Right kidney (tissue), 1 donor: ENCODE measurements at regions not wholly inside any gene's neighbourhood (a gene's known extent, or its start where the extent isn't known, plus 50 kb on each side); places are given as distances from the start of the nearest gene placed in this dataset.

ENCODE experiments used
- DNase-seq: peaks from one replicate; pipeline ENCODE4 v3.0.0-alpha.2; 2016

GRCh38 chr5:19406576-19407365 is 581.2 kb downstream of the CDH18 start:
- no peak for DNase-seq

- no peak for DNase-seq
Observed at GRCh38 chr5:19408149-19408548, 579.9 kb downstream of the CDH18 start.

GRCh38 chr5:19411936-19412335 is 576.1 kb downstream of the CDH18 start:
- no peak for DNase-seq
